NCI-H2171 treated with DMSO at 0.1 percent for 48 hours (cell line): ENCODE measurements at regions not wholly inside any gene's neighbourhood (a gene's known extent, or its start where the extent isn't known, plus 50 kb on each side); places are given as distances from the start of the nearest gene placed in this dataset.

Experiments
- DNase-seq: peaks from one replicate; lab custom pipeline; 2025; lab: John Stamatoyannopoulos, UW

DNA sequence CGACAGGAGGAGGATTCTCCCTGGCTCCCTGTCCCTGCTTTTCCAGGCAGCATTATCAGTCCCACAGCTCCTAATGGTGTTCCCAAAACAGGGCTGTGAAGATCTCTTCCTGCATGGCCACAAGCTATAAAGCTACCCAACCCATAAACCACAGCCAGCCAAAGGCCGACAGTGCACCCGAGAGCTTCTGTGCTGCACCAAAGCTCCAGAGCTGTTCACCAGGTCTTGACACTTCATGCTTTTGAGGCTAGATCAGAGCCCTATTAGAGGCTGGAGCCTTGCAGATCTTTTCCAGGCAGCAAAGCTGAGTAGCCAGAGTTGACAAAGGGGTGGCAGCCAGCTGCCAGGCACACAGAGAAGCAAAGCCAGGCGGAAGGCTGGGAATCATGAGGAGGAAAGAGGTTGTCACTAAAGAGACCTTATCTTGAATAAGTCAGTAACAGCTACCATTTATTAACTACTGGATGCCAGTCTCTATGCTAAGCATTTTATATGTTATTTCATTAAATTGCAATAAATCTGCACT lies 180.4 kb downstream of the KATNAL1 start:
- DNase-seq, result no peak

DNA sequence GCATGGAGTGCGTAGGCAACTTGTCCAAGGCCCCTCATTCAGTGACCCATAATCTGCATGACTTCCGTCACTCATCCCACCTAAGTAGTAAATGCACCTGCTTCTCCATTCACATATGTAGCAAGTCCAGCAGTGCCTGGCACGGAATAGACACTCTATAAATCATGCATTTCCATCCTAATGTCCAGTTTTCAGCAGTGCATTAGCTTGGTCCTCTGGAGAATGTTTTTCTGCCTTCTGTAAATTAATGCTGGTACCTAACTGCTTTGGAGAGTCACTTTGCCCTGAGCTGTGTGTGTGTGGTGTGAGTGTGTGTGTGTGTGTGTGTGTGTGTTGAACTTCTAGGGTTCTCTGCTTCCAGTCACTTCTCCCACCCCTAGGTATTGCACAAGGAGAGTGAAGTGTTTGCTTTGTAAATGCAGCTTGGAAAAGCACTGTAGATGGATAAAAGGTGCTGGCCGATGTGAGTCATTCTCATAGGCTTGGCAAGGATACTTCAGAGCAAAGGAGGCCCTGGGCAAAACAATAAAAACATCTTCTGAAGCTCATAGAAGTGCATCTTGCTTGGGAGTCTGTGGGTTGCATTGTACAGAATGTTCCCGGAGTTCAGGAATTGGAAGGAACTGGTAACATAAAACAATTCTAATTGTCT lies 181.8 kb downstream of the KATNAL1 start:
- DNase-seq, result no peak

GRCh38 chr13:30124131-30124768 lies 183.1 kb downstream of the KATNAL1 start:
- DNase-seq, result peak; percentile 11

DNA sequence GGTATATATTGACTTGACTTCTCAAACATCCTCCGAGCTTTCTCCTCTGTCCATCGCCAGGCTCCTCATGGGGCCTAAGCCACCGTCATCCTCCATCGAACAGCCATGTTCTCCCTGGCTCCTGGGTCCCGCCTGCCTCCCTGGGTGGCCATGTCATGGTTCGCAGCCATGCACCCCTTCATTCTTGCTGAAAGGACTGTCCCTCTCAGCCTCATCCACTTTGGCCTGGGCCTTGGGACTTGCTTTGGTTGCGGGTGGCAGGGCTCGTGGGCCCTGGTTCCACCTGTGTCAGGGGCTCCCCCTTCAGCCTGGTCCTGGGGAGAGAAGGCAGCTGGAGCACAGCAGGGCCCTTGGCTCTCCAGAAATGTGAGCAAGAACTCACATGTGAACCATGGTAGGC lies 183.8 kb downstream of the KATNAL1 start:
- no peak for DNase-seq

DNA sequence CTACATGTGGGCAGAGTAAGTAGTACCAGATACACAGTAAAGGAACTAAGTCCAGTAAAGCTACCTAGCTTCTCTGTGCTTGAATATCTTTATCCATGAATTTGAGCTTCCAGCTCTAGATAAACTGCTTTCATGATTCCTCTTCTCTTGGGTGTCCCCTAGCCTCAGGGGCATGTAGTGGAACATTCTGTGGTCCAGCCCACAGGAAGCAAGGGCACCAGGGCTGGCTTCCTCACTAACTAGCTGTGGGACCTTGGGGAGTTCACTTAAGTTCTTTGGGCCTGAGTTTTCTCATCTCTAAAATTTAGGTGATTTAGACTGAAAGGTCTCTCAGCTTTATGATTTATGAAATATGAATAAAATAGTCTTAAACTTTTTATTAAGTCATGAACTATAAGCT lies 185.7 kb downstream of the KATNAL1 start:
- DNase-seq, result no peak

DNA sequence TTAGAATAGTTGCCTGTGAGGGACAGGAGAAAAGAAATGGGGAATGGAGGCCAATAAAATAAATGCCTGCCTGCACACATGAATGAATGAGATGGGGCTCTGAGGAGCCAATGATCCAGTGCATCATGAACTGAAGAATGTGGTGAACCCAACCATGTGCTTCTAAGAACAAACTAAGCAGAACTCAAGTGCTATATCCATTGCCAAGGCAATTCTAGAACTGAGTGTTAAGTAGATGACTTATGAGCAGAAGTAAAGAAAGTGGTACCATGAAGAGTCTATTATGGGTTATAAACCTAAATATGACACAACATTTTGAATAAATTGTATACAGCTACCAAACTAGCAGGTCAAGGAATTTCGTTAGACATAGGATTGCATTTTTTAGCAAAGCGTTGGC lies 186.1 kb downstream of the KATNAL1 start:
- DNase-seq, result no peak

GRCh38 chr13:30120133-30120822 lies 187.1 kb downstream of the KATNAL1 start:
- no peak for DNase-seq

GRCh38 chr13:30119476-30119875 lies 187.9 kb downstream of the KATNAL1 start:
- no peak for DNase-seq

DNA sequence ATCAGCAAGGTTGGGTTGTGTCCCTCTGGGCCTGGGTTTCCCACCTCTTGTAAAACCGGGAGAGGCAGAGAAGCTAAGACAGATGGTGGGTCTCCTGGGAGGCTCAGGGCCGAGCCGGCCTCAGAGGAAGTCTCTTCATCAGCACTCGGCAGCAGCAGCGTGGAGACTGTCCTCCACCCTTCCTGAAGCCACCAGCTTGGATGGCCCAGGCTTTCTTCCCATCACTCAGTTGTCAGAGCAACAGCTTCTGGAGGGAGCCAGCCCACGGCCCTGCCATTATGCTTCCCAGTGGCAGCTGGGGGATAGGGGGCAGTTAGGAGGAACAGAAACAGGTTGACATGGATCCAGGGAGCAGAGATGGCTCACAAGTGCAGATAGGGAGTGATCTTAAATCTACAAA lies 191.0 kb downstream of the KATNAL1 start:
- DNase-seq, result peak; percentile 17

- no peak for DNase-seq
These were observed 192.1 kb downstream of the KATNAL1 start for GRCh38 chr13:30115257-30115600.

- peak; percentile 59 for DNase-seq
These were observed 192.6 kb downstream of the KATNAL1 start for GRCh38 chr13:30114571-30115256.

DNA sequence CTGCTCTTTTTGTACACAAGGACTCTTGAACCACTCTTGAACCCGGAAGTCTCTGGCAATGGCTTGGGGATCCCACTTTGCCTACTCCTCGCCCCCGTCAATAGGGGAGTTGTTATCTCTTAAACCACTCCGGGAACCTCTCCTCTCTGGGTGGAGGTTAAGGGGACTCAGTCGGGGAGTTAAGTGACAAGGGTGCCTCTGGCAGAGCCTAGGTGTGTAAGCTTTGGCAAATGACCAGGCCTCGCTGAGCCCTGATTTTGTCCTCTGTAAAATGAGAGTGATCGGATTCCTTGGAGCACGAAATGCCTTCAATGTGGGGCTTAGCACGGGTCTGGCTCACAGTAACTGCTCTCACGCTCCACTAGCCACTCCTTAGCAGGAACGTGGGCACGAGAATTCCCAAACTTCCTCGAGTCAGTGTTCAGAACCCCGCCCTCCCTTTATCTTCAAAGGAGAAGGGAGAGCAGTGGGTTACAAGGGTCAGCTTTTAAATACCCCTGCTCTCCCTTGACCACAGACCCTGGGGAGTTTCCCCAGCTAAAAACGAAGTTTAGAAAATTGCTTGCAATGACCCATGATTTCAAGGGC lies 193.3 kb downstream of the KATNAL1 start:
- no peak for DNase-seq

- DNase-seq, result no peak
These were observed 193.8 kb downstream of the KATNAL1 start for GRCh38 chr13:30113551-30113950.

DNA sequence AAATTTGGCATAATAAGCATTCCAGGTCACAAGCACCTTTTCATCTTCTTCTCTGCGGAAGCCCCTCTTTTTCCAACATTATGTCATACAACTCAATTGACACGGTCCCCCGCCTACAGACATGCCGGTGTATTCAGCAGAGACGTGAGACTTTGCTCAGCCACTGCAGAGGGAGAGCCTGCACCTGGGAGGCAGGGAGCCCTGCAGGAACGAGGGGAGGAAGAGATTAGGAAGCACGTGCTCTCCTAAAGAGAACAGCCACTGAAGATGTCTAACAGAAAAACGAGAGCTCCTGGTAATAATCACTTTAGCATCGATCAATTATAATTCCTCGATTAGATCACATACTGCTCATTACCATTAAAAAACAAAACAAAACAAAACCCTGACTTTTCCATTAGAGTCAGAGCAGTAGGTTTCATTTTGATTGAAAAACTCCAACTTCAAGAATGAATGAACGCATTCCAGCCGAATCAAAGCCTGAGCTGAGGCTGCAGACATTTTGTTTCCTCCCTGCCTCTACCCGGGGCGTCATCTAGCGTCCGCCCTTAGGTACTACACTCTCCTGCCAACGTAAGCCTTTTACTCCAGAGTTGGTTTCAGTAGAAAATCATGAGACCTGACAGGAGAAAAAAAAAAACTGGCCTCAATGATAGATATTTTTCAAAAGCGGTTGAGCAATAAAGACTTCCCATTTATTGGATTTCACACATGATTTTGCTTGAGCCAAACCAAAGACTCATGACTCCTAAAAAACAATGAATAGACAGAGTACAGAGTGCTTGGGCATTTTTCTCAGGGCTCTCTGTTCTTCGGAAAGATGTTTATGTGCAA lies 194.5 kb downstream of the KATNAL1 start:
- peak; percentile 66 for DNase-seq

GRCh38 chr13:30111810-30112209 lies 195.5 kb downstream of the KATNAL1 start:
- DNase-seq, result no peak

DNA sequence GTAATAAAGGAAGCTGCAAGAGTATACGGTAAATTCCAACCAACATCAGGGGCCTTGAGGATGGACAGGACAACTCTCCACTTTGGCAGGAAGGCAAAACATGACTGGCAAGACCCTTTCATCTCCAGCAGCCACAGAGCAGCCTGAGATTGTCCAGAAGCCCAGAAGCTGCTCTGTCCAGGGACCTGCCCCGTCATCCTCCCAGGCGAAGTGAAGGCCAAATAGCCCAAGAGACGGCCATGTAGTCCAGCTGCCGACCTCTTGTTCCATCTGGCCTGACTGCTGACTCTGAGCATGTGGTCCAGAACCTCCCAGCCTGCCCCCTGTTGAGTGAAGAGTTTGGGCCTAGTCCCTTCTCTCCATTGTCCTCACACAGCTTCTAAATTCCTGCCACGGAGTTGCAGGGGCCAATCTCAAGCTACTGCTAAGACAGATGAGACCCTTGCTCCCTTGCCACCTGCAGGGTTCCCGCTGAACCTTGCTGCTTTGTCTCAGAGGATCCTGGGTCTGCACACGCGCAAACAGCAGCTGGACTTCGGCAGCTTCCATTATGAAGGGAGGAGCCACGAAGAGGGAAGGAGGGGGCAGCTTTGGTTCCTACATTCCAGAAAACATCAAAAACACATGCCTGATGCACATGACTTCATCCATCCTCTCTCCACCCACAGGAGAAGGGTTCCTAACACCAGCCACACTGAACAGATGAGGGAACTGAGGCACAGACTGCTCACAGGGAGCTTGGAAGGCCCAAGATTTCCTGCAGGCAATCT lies 196.9 kb downstream of the KATNAL1 start:
- no peak for DNase-seq

- DNase-seq, result no peak
These were observed 197.7 kb downstream of the KATNAL1 start for GRCh38 chr13:30109471-30110135.

GRCh38 chr13:30108913-30109237 lies 198.5 kb downstream of the KATNAL1 start:
- peak; percentile 50 for DNase-seq

- no peak for DNase-seq
These were observed 199.0 kb downstream of the KATNAL1 start for GRCh38 chr13:30108216-30108912.
